ENCODE measurements at regions not wholly inside any gene's neighbourhood (a gene's known extent, or its start where the extent isn't known, plus 50 kb on each side); places are given as distances from the start of the nearest gene placed in this dataset.

GRCh38 chr9:99385215-99385614, 163.1 kb downstream of the SEC61B start:
- Mint-ChIP-seq H3K4me3 (no peak overlapping the region), H3K27me3 (ENCODE audit: low read depth, poor library complexity) (peaks cover 15% of the 10 kb centered on the region), H3K27ac (no peak overlapping the region), H3K4me1 (no peaks in the 10 kb centered on the region), H3K9me3 (no peaks in the 10 kb centered on the region), H3K36me3 (ENCODE audit: low read depth) (no peaks in the 10 kb centered on the region)
- DNase-seq: no peak
- no peak for TF ChIP-seq CTCF (IDR thresholded peaks at IDR 0.05)

GRCh38 chr9:99385814-99386279, 163.8 kb downstream of the SEC61B start:
- no peaks in the 10 kb centered on the region for H3K4me1 Mint-ChIP-seq
- no peaks in the 10 kb centered on the region for H3K9me3 Mint-ChIP-seq
- H3K36me3 Mint-ChIP-seq (ENCODE audit: low read depth): no peaks in the 10 kb centered on the region
- no peak for DNase-seq
- H3K27me3 Mint-ChIP-seq (ENCODE audit: low read depth, poor library complexity): peaks cover 13% of the 10 kb centered on the region
- H3K4me3 Mint-ChIP-seq: no peak overlapping the region
- peak overlapping the region; percentile 43 for H3K27ac Mint-ChIP-seq
- TF ChIP-seq CTCF (IDR thresholded peaks at IDR 0.05): no peak

GRCh38 chr9:99387431-99387830, 165.3 kb downstream of the SEC61B start:
- H3K27ac Mint-ChIP-seq: no peak overlapping the region
- no peaks in the 10 kb centered on the region for H3K36me3 Mint-ChIP-seq (ENCODE audit: low read depth)
- no peaks in the 10 kb centered on the region for H3K9me3 Mint-ChIP-seq
- DNase-seq: no peak
- H3K27me3 Mint-ChIP-seq (ENCODE audit: low read depth, poor library complexity): peaks cover 11% of the 10 kb centered on the region
- TF ChIP-seq CTCF (IDR thresholded peaks at IDR 0.05): no peak
- H3K4me3 Mint-ChIP-seq: no peak overlapping the region
- H3K4me1 Mint-ChIP-seq: no peaks in the 10 kb centered on the region

- Mint-ChIP-seq H3K36me3 (ENCODE audit: low read depth) (no peaks in the 10 kb centered on the region), H3K4me3 (no peak overlapping the region), H3K4me1 (no peaks in the 10 kb centered on the region), H3K27me3 (ENCODE audit: low read depth, poor library complexity) (peaks cover 2% of the 10 kb centered on the region), H3K9me3 (no peaks in the 10 kb centered on the region), H3K27ac (no peak overlapping the region)
- no peak for TF ChIP-seq CTCF (IDR thresholded peaks at IDR 0.05)
- DNase-seq: no peak
These were observed 167.3 kb downstream of the SEC61B start for GRCh38 chr9:99389087-99390033.

GRCh38 chr9:99391937-99392594, 170.0 kb downstream of the SEC61B start:
- TF ChIP-seq CTCF (IDR thresholded peaks at IDR 0.05): no peak
- no peaks in the 10 kb centered on the region for H3K4me1 Mint-ChIP-seq
- H3K4me3 Mint-ChIP-seq: no peak overlapping the region
- peaks cover 5% of the 10 kb centered on the region for H3K27me3 Mint-ChIP-seq (ENCODE audit: low read depth, poor library complexity)
- no peaks in the 10 kb centered on the region for H3K9me3 Mint-ChIP-seq
- no peak for DNase-seq
- no peak overlapping the region for H3K27ac Mint-ChIP-seq
- no peaks in the 10 kb centered on the region for H3K36me3 Mint-ChIP-seq (ENCODE audit: low read depth)

All from nephron progenitor cell (in vitro differentiated cells).